ENCODE measurements at regions not wholly inside any gene's neighbourhood (a gene's known extent, or its start where the extent isn't known, plus 50 kb on each side); places are given as distances from the start of the nearest gene placed in this dataset.

- no peak overlapping the region for H3K27ac Mint-ChIP-seq
- Histone ChIP-seq H2AFZ (ENCODE audit: low read length) (no peak overlapping the region), H3K23ac (ENCODE audit: insufficient read length, low read depth, low read length) (no peak overlapping the region), H3K27ac (ENCODE audit: insufficient read length, low read depth, low read length) (no peak overlapping the region), H2BK120ac (ENCODE audit: low read depth, low read length, poor library complexity, severe bottlenecking) (no peak overlapping the region), H3K4me1 (ENCODE audit: insufficient read depth, low read length) (no peaks in the 10 kb centered on the region), H3K9me3 (ENCODE audit: control insufficient read depth, low read depth, low read length) (no peaks in the 10 kb centered on the region), H3K4ac (ENCODE audit: low read depth, low read length) (no peak overlapping the region), H3T11ph (ENCODE audit: low read length) (no peak overlapping the region), H3K9ac (ENCODE audit: extremely low read depth, insufficient read length, low read length) (no peak overlapping the region), H2BK20ac (ENCODE audit: low read depth, low read length, poor library complexity, severe bottlenecking) (no peak overlapping the region), H3K79me1 (ENCODE audit: insufficient read depth, low read depth, low read length, poor library complexity, severe bottlenecking) (no peaks in the 10 kb centered on the region), H4K8ac (replicated peaks; ENCODE audit: insufficient read length, low read depth, low read length) (no peak overlapping the region), H2AK5ac (ENCODE audit: insufficient read length, low read length) (no peak overlapping the region), H3K14ac (ENCODE audit: insufficient read depth, low read length) (no peak overlapping the region), H3K4me2 (ENCODE audit: insufficient read depth, insufficient read length, low read length) (no peak overlapping the region), H3K23me2 (ENCODE audit: insufficient read length, low read depth, low read length, poor library complexity, severe bottlenecking) (no peaks in the 10 kb centered on the region), H2BK15ac (ENCODE audit: low read depth, low read length) (no peak overlapping the region), H4K5ac (ENCODE audit: insufficient read length, low read depth, low read length) (no peak overlapping the region), H4K20me1 (ENCODE audit: control insufficient read depth, insufficient read depth, insufficient read length) (no peaks in the 10 kb centered on the region), H3K27me3 (ENCODE audit: insufficient read depth, low read length) (no peaks in the 10 kb centered on the region), H3K79me2 (ENCODE audit: insufficient read depth, low read length) (no peaks in the 10 kb centered on the region), H2BK5ac (ENCODE audit: insufficient read length, low read length) (no peak overlapping the region), H3K18ac (ENCODE audit: insufficient read length, low read depth, low read length) (no peak overlapping the region), H2BK12ac (ENCODE audit: insufficient read length, low read depth, low read length) (no peak overlapping the region), H4K91ac (ENCODE audit: insufficient read length, low read depth, low read length) (no peak overlapping the region), H3K56ac (ENCODE audit: insufficient read length, low read depth, low read length) (no peak overlapping the region)
- no peaks in the 10 kb centered on the region for H3K36me3 Mint-ChIP-seq (ENCODE audit: insufficient read depth in 1 of 3, low read depth in 3 of 3)
- no peaks in the 10 kb centered on the region for H3K9me3 Mint-ChIP-seq
- no peaks in the 10 kb centered on the region for H3K4me1 Mint-ChIP-seq
- DNase-seq = no peak
- no peak for TF ChIP-seq CTCF (conservative IDR thresholded peaks at IDR 0.05)
- H3K4me3 Mint-ChIP-seq = no peak overlapping the region
- H3K27me3 Mint-ChIP-seq (ENCODE audit: low read depth) = no peaks in the 10 kb centered on the region; the same call in 1 of the 2 replicates
These were observed 70.0 kb upstream of the PTPRM start for GRCh38 chr18:7497081-7497480.

Measured in H9 (cell line).